Heart right ventricle (tissue), 16 donors: ENCODE measurements at regions not wholly inside any gene's neighbourhood (a gene's known extent, or its start where the extent isn't known, plus 50 kb on each side); places are given as distances from the start of the nearest gene placed in this dataset.

Experiments used
- ATAC-seq, 8 donors: fragments of 200-7000 bp; cut with Tn5 transposase; one replicate each; pipeline ENCODE4 v1.9.1; 2020; ENCODE audit warnings: mild to moderate bottlenecking in 8 of 8, moderate library complexity in 8 of 8, moderate number of reproducible peaks in 1 of 8
- DNase-seq, 2 donors: peaks; one replicate each; pipeline ENCODE4 v3.0.0-alpha.2; 2020
- H3K27ac ChIP-seq, 10 donors: fragments of 200-600 bp; sonication (generic) in 2 of 10; one replicate each; pipeline versions ENCODE4 v1.5.0 to v1.8.0; 2020 to 2022; ENCODE audit warnings: mild to moderate bottlenecking in 3 of 10
- H3K27me3 ChIP-seq, 7 donors: fragments of 200-600 bp; one replicate each; pipeline ENCODE4 v1.8.0; 2021 to 2022; ENCODE audit warnings: mild to moderate bottlenecking in 2 of 7
- H3K36me3 ChIP-seq, 9 donors: fragments of 200-600 bp; sonication (generic) in 1 of 9; one replicate each; pipeline versions ENCODE4 v1.5.0 to v1.8.0; 2020 to 2022; ENCODE audit warnings: mild to moderate bottlenecking in 2 of 9
- H3K4me1 ChIP-seq, 9 donors: fragments of 200-600 bp; sonication (generic) in 1 of 9; one replicate each; pipeline versions ENCODE4 v1.5.0 to v1.8.0; 2020 to 2022; ENCODE audit warnings: mild to moderate bottlenecking in 4 of 9
- H3K4me3 ChIP-seq, 10 donors: fragments of 200-600 bp; sonication (generic) in 2 of 10; one replicate each; pipeline versions ENCODE4 v1.5.0 to v1.8.0; 2020 to 2022; ENCODE audit warnings: mild to moderate bottlenecking in 7 of 10, moderate library complexity in 2 of 10
- H3K9me3 ChIP-seq, 11 donors: fragments of 200-600 bp in 10 of 11; sonication (generic) in 2 of 11; one replicate each; pipeline versions ENCODE4 v1.5.0 to v1.8.0; 2013 to 2022; ENCODE audit warnings: mild to moderate bottlenecking in 2 of 11, control low read depth in 1 of 11, moderate library complexity in 1 of 11
- WGBS, 2 donors: extraction: QIAGEN DNeasy Blood & Tissue Kit; methylation state at CpG; one replicate each; pipeline ENCODE4 v1.1.7; 2013; ENCODE audit warnings: inconsistent platforms in 1 of 2; 5-methylcytosine and 5-hydroxymethylcytosine counted together
- intact Hi-C, 10 donors: fragments of 100-400 bp; cut with DNase I; formaldehyde crosslinking; loops; one replicate each; pipeline versions ENCODE4 v1.11.1 to v1.14.2; 2022
- TF ChIP-seq, protein P1 (sequence below), 9 donors: fragments of 200-600 bp; sonication (generic) in 2 of 9; IDR thresholded peaks; one replicate each; pipeline versions ENCODE4 v1.5.0 to v1.8.0; 2021 to 2022; ENCODE audit warnings: antibody characterized with exemption in 9 of 9, mild to moderate bottlenecking in 5 of 9, moderate library complexity in 1 of 9
- donor health status: Arrhythmogenic right ventricular cardiomyopathy.
- donor health status: ischemic (EF 13 %, LVEDD 7.1; RV severe dilation, severe dysfunction).
- donor health status: healthy with polysubstance abuse.
- donor health status: DM: no; HTN: yes; CAD: no.
- donor health status: DM: no; HTN: no; CAD: no.
- donor health status: ischemic (EF 25% LVEDD 6.9; RV normal size, moderate dysfunction).
- donor health status: ischemic (EF 25% LVEDD 5.7; RV mildly dilated, moderate dysfunction).
- donor health status: healthy.
- donor health status: DM: yes; HTN: yes; CAD: no.
- donor health status: Ischemic cardiomyopathy.
- donor health status: ischemic (EF 35%, LVEDD 5.7; RV mildly dilated, moderate dysfunction).
- donor health status: nonischemic (EF 11% LVEDD 7.7; RV severe dilation, severe dysfunction).
- donor health status: DM: yes; HTN: yes; CAD: no.
- donor health status: PGD.
- donor health status: ischemic (EF 29% LVEDD 5.4; RV normal size, mild dysfunction).
- donor health status: nonischemic (EF 23%, LVEDD 6.1; RV moderate dilation, normal function).

DNA sequence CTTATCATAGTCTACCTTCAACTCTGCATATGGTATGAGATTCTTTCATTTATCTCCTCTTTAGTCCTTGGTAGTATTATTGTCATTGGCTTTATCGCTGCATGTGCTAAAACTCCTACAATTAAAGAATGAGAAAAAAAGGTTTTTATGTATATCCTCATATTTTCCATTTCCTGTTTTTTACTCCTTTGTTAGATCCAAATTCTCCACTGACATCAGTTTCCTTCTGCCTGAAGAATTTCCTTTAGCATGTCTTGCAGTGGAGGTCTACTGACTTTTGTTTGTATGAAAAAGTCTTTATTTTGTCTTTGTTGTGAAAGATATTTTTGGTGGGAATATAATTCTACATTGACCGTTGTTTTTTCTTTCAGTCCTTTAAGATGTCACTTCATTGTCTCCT lies 81.0 kb upstream of the TNIK start:
- Histone ChIP-seq H3K27ac (no peak overlapping the region), H3K4me3 (no peak overlapping the region), H3K36me3 (no peaks in the 10 kb centered on the region), H3K27me3 (no peaks in the 10 kb centered on the region), H3K9me3 (no peaks in the 10 kb centered on the region), H3K4me1 (peaks cover 0 to 3% (median 0%) of the 10 kb centered on the region in 9 donors)
- TF ChIP-seq, protein P1, sequence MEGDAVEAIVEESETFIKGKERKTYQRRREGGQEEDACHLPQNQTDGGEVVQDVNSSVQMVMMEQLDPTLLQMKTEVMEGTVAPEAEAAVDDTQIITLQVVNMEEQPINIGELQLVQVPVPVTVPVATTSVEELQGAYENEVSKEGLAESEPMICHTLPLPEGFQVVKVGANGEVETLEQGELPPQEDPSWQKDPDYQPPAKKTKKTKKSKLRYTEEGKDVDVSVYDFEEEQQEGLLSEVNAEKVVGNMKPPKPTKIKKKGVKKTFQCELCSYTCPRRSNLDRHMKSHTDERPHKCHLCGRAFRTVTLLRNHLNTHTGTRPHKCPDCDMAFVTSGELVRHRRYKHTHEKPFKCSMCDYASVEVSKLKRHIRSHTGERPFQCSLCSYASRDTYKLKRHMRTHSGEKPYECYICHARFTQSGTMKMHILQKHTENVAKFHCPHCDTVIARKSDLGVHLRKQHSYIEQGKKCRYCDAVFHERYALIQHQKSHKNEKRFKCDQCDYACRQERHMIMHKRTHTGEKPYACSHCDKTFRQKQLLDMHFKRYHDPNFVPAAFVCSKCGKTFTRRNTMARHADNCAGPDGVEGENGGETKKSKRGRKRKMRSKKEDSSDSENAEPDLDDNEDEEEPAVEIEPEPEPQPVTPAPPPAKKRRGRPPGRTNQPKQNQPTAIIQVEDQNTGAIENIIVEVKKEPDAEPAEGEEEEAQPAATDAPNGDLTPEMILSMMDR (IDR thresholded peaks at IDR 0.05) = no peak
- ATAC-seq (no peak), DNase-seq (no peak)
- WGBS, 2 donors = 82% methylated on average over 2 of the region's 2 CpGs
- intact Hi-C loops = loop anchor here in 1 of 10 donors (10.0 kb wide), 1 partner anchor 76 kb away; the partner anchor contains the start of gene TNIK

DNA sequence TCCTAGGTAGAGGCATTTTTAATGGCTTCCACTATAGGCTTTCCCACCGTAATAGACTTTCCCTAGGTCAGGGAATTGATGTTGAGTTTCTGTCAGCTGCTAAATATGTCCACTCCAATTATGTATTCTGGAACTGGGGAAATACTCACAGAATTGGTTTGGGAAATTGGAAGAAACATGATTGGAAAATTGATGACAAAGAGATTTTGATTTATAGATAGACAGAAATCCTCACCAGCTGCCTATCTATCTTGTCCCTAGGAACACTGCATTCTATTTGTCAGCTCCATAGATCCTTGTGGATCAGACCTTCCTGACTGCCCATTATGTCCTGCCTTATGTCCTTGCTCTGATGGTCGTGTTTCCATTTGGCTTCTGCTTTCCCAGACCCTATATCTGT lies 75.6 kb upstream of the TNIK start:
- intact Hi-C loops = no loop called here
- Histone ChIP-seq H3K4me3 (no peak overlapping the region), H3K9me3 (no peaks in the 10 kb centered on the region), H3K36me3 (no peaks in the 10 kb centered on the region), H3K4me1 (no peaks in the 10 kb centered on the region), H3K27ac (no peak overlapping the region), H3K27me3 (no peaks in the 10 kb centered on the region)
- ATAC-seq = no peak
- 86 to 88% methylated on average over 2 of the region's 2 CpGs for WGBS, 2 donors
- DNase-seq = no peak
- TF ChIP-seq, protein P1 (IDR thresholded peaks at IDR 0.05) = no peak

DNA sequence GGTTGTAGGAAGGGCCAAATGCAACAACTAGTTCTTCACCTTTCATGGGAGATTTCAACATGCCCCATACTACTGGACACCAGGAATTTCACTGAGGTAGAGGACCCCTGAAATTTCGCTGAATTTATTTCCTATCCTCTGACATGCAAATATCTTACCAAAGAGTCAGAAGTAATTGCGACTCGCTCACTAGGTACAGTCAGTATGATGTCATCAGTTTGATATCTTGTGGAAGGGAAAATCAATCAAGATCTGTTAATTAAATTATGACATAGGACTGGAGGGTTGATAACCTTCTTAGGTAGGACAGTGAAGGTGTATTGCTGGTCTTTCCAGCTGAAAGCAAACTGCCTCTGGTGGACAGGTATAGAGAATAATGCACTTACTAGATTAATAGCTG lies 74.9 kb upstream of the TNIK start:
- no peaks in the 10 kb centered on the region for H3K4me1 ChIP-seq
- H3K9me3 ChIP-seq = no peaks in the 10 kb centered on the region
- H3K36me3 ChIP-seq = no peaks in the 10 kb centered on the region
- H3K4me3 ChIP-seq = no peak overlapping the region
- DNase-seq = no peak
- no peaks in the 10 kb centered on the region for H3K27me3 ChIP-seq
- no peak overlapping the region for H3K27ac ChIP-seq
- TF ChIP-seq, protein P1 (IDR thresholded peaks at IDR 0.05) = no peak
- ATAC-seq = no peak
- WGBS, 2 donors = 95 to 99% methylated on average over 3 of the region's 3 CpGs
- intact Hi-C loops = no loop called here

DNA sequence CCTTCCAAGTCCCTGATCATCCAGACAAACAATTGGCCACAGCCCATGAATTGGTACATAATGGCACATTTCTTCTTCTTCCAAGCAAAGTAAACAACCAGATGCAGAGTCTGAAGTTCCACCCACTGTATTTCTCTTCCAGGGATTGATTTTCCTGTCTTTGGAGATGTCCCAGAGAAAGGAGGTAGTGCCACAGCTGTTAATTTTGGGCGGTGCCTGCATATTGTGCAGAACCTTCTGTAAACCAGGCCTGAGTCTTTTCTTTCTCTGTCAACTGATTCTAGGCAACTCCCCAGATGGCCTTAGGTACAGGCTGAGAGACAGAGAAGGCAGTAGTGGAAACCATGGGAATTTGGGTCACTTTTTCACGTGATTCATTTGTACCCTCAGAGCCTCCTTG lies 73.5 kb upstream of the TNIK start:
- no peak for ATAC-seq
- Histone ChIP-seq H3K36me3 (no peaks in the 10 kb centered on the region), H3K4me1 (no peaks in the 10 kb centered on the region), H3K27ac (no peak overlapping the region), H3K9me3 (no peaks in the 10 kb centered on the region), H3K4me3 (no peak overlapping the region), H3K27me3 (no peaks in the 10 kb centered on the region)
- DNase-seq = no peak
- intact Hi-C loops = no loop called here
- TF ChIP-seq, protein P1 (IDR thresholded peaks at IDR 0.05) = no peak
- WGBS, 2 donors = 93 to 95% methylated on average over 2 of the region's 2 CpGs

DNA sequence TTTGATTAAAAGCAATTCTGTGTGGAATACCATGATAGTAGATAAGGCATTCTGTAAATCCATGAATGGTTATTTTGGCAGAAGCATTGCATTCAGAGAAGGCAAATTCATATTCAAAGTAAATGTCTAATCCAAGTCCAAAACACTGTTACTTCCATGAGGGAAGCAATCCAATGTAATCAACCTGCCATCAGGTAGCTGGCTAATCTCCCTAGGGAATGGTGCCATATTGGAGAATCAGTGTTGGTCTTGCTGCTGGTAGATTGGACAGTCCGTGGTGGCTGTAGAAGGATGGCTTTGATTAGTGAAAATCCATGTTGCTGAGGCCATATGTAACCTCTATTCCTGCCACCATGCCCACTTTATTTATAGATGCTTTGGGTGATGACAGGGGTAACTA lies 72.1 kb upstream of the TNIK start:
- ATAC-seq (no peak), DNase-seq (no peak)
- H3K27ac ChIP-seq = no peak overlapping the region
- no peaks in the 10 kb centered on the region for H3K36me3 ChIP-seq
- TF ChIP-seq, protein P1 (IDR thresholded peaks at IDR 0.05) = no peak
- intact Hi-C loops = no loop called here
- H3K27me3 ChIP-seq = no peaks in the 10 kb centered on the region
- H3K4me1 ChIP-seq = no peaks in the 10 kb centered on the region
- H3K9me3 ChIP-seq = no peaks in the 10 kb centered on the region
- 81 to 85% methylated on average over 1 of the region's 1 CpG for whole genome bisulfite sequencing, 2 donors
- H3K4me3 ChIP-seq = no peak overlapping the region
